Esophagus muscularis mucosa (tissue), 4 donors: ENCODE measurements at regions not wholly inside any gene's neighbourhood (a gene's known extent, or its start where the extent isn't known, plus 50 kb on each side); places are given as distances from the start of the nearest gene placed in this dataset.
"Not testable (repeated sequence)": the region's sequence is repeated elsewhere in the genome, so short reads cannot be mapped to it uniquely, and the experiment has no call there.

Experiments
- DNase-seq: peaks from one replicate; pipeline ENCODE4 v3.0.0-alpha.2; 2017; ENCODE audit errors: extremely low spot score
- H3K27ac ChIP-seq, 4 donors: fragments of 200-600 bp; sonication (generic); replicated peaks in 1 of 4; 1 replicate in 3 of 4; 2 replicates in 1 of 4; pipeline ENCODE4 v1.5.1; 2016 to 2019; ENCODE audit warnings: mild to moderate bottlenecking in 1 of 4
- H3K27me3 ChIP-seq, 4 donors: fragments of 200-600 bp; sonication (generic); one replicate each; pipeline versions ENCODE4 v1.5.1 to v1.6.0; 2016 to 2019
- H3K36me3 ChIP-seq, 4 donors: fragments of 200-600 bp; sonication (generic); one replicate each; pipeline ENCODE4 v1.5.1; 2016 to 2019
- H3K4me1 ChIP-seq, 4 donors: fragments of 200-600 bp; sonication (generic); one replicate each; pipeline ENCODE4 v1.5.1; 2016 to 2019
- H3K4me3 ChIP-seq, 4 donors: fragments of 200-600 bp; sonication (generic); 1 replicate in 2 of 4; 2 replicates in 2 of 4; pipeline ENCODE4 v1.5.1; 2016 to 2019; ENCODE audit warnings: mild to moderate bottlenecking in 4 of 4, moderate library complexity in 1 of 4
- H3K9me3 ChIP-seq, 4 donors: fragments of 200-600 bp; sonication (generic); 1 replicate in 3 of 4; 2 replicates in 1 of 4; pipeline ENCODE4 v1.5.1; 2016 to 2019
- EP300 ChIP-seq: sonication (generic); formaldehyde crosslinking; IDR thresholded peaks from one replicate; pipeline ENCODE4 v1.6.1; 2017; ENCODE audit warnings: antibody characterized with exemption
- POLR2A ChIP-seq: fragments of 450-650 bp; IDR thresholded peaks from one replicate; pipeline ENCODE4 v1.6.1; 2017; ENCODE audit warnings: antibody characterized with exemption, moderate library complexity, mild to moderate bottlenecking, low read depth
- POLR2AphosphoS5 ChIP-seq, 2 donors: sonication (generic); formaldehyde crosslinking; IDR thresholded peaks; one replicate each; pipeline ENCODE4 v1.6.1; 2017; ENCODE audit warnings: antibody characterized with exemption in 2 of 2
- WGBS: methylation state at CpG from one replicate; pipeline ENCODE4 v1.1.5; 2018; 5-methylcytosine and 5-hydroxymethylcytosine counted together
- intact Hi-C: fragments of 100-400 bp; cut with DNase I; formaldehyde crosslinking; loops from one replicate; pipeline ENCODE4 v1.15.1; 2023
- TF ChIP-seq, protein P1 (sequence below), 3 experiments: fragments of 200-600 bp in 2 of 3; fragments of 450-650 bp in 1 of 3; sonication (generic) in 2 of 3; IDR thresholded peaks; one replicate each; pipeline ENCODE4 v1.5.1; 2017 to 2019; ENCODE audit warnings: antibody characterized with exemption in 3 of 3, mild to moderate bottlenecking in 2 of 3, moderate library complexity in 1 of 3

DNA sequence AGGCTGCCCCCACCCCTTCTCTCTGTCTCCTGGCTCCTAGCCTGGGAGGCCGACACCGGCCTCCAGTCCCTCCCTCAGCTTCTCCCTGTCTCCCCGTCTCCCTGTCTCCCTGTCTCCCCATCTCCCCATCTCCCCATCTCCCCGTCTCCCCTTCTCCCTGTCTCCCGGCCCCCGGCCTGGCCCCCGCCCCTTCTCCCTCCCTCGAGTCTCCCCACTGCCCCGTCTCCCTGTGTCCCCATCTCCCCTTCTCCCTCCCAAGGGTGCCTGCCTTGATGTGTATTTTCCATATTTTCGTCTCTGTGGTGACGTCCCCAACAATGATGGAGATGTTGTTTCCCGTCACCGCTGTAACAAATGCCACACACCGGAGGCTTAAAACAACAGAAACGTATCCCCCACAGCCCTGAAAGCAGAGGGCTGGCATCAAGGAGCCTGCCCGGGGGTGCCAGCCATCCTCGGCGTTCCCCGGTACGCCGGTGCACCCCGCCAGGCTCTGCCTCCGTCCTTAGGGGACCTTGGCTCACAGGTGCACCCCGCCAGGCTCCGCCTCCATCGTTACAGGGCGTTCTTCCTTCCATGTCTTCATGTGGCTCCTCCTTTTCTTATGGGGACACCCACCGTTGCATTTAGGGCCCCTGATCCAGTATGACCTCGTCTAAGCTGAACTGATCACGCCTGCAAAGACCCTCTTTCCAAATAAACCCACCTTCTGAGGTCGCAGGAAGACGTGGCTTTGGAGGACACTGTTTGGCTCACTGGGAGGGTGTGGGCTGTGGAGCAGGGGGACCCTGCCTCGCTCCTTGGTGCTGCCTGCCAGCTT lies 151.6 kb downstream of the NPIPB11 start:
- peak overlapping the region in 2 of 4 donors; percentile 9 to 42 for H3K27ac ChIP-seq
- H3K36me3 ChIP-seq, result no peaks in the 10 kb centered on the region
- H3K4me3 ChIP-seq, result no peak overlapping the region
- DNase-seq, result no peak
- TF ChIP-seq, protein P1, sequence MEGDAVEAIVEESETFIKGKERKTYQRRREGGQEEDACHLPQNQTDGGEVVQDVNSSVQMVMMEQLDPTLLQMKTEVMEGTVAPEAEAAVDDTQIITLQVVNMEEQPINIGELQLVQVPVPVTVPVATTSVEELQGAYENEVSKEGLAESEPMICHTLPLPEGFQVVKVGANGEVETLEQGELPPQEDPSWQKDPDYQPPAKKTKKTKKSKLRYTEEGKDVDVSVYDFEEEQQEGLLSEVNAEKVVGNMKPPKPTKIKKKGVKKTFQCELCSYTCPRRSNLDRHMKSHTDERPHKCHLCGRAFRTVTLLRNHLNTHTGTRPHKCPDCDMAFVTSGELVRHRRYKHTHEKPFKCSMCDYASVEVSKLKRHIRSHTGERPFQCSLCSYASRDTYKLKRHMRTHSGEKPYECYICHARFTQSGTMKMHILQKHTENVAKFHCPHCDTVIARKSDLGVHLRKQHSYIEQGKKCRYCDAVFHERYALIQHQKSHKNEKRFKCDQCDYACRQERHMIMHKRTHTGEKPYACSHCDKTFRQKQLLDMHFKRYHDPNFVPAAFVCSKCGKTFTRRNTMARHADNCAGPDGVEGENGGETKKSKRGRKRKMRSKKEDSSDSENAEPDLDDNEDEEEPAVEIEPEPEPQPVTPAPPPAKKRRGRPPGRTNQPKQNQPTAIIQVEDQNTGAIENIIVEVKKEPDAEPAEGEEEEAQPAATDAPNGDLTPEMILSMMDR (IDR thresholded peaks at IDR 0.05), result no peak
- TF ChIP-seq POLR2A (no peak), POLR2AphosphoS5 (IDR thresholded peaks at IDR 0.05) (no peak), EP300 (no peak)
- WGBS, result 91% methylated on average over 27 of the region's 33 CpGs
- H3K9me3 ChIP-seq, result no peaks in the 10 kb centered on the region
- peaks cover 0 to 6% (median 4%) of the 10 kb centered on the region in 4 donors for H3K4me1 ChIP-seq
- intact Hi-C loops, result no loop called here
- no peaks in the 10 kb centered on the region for H3K27me3 ChIP-seq

DNA sequence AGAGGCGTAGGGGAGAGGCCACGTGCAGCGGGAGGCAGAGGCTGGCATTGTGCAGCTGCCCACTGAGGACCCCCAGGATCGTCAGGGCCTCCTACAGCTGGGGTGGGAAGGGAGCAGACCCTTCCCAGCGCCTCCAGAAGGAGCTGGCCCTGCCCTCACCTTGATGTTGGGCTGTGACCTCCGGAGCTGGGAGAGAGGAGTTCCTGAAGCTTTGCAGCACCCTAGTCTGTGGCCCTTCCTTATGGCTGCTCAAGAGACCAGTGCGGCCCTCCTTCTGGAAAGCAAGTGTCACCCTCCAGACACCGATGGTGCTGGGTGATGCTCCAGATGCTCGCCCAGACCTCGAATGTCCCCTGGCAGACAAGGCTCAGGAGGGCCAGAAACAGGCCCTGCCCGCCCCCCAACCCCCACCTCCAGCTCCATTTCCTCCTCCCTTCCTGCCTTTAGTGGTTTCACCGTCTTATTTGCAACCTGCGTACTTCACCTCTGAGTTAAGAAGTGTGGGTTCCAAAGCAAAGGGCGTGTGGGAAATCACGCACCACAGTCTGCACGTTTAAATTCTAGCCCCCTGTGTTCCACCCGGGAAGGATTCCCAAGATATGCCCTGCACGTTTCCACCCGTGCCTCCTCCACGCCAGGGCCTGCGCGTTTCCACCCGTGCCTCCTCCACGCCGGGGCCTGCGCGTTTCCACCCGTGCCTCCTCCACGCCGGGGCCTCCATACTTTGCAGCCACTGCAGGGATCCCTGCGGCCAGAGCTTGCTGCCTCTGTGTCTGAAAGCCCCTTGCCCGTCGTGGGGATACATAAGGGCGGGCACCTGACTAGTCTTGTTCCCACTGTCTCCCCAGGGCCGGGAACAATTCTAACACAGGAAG lies 152.6 kb downstream of the NPIPB11 start:
- H3K27ac ChIP-seq, intact Hi-C loops: not testable (repeated sequence)
- WGBS, result 82% methylated on average over 20 of the region's 35 CpGs

DNA sequence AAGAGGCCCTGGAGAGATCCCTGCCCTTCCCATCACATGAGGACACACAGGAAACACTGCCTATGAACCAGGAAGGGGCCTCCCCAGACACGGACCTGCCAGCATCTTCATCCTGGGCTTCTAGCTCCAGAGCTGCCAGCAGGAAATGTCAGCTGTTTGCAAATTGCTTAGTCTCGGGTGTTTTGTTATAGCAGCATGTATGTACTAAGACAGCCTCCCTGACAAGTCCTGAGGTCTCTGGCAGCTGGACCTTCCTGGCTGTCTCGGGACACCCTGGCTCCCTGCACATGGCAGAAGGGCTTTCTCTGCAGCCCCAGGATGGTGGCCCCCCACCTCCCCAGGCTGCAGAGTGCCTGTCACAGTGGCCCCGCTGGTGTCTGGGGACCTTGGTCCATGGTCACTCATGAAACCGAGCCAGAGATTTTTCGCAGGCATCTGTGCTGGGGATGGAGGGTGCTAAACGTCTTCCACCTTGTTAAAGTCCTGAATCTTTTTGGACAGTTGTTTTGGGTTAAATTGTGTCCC lies 153.4 kb downstream of the NPIPB11 start:
- peaks cover 4 to 14% (median 11%) of the 10 kb centered on the region in 4 donors for H3K4me1 ChIP-seq
- DNase-seq, H3K4me3 ChIP-seq, H3K36me3 ChIP-seq, H3K27ac ChIP-seq, H3K9me3 ChIP-seq, H3K27me3 ChIP-seq, intact Hi-C loops: not testable (repeated sequence)
- WGBS, result 100% methylated on average over 4 of the region's 7 CpGs

More for the DNA sequence above, 152.6 kb downstream of the NPIPB11 start:
- not testable (repeated sequence) for H3K9me3 ChIP-seq, DNase-seq, H3K27me3 ChIP-seq, H3K36me3 ChIP-seq, H3K4me3 ChIP-seq, H3K4me1 ChIP-seq

DNA sequence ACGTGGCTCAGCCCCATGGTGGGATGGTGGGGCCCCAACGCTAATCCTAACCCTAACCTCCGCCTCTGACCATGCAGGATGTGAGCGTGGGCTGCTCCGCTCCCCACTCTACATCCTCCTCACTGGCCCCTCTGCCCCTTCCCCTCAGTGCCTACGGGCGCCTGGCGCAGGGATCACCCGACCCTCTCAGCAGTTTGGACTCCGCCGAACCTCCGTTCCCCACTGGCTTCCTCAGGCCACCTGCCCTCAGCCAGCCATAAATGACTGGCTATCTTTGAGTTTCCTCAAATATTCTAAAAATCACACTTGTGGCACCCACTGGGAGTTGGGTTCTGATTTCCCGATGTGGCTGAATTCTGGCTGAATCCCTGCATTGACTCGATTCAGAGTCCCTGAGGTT lies 154.2 kb downstream of the NPIPB11 start:
- H3K27ac ChIP-seq, H3K27me3 ChIP-seq, H3K4me3 ChIP-seq, H3K36me3 ChIP-seq, DNase-seq, intact Hi-C loops, H3K9me3 ChIP-seq: not testable (repeated sequence)
- H3K4me1 ChIP-seq, result peaks cover 5 to 16% (median 12%) of the 10 kb centered on the region in 4 donors
- 98% methylated on average over 14 of the region's 14 CpGs for WGBS

DNA sequence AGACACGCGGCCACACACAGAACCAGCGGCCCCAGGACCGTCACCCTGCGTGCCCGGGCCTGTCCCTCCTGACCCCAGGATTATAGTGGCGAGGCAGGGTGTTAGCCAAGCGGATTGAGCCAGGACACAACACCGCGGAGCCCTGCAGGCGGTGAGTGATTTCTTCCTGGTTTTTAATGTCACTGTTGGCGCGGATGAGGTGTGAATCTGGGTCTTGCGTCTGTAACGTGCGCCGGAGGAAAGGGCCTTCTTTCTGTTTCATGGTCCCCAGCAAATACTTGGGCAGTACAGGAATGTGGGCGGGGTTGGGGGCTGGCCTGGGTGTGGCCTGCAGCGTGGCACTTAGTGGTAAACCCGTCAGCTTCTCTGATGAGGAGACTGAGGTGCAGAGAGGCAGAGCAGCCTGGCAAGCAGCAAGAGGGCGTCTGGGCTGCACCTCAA lies 154.9 kb downstream of the NPIPB11 start:
- DNase-seq, H3K36me3 ChIP-seq, H3K27ac ChIP-seq, H3K9me3 ChIP-seq, intact Hi-C loops, H3K4me3 ChIP-seq, H3K27me3 ChIP-seq: not testable (repeated sequence)
- WGBS, result 82% methylated on average over 12 of the region's 21 CpGs
- H3K4me1 ChIP-seq, result peaks cover 5 to 16% (median 11%) of the 10 kb centered on the region in 4 donors

DNA sequence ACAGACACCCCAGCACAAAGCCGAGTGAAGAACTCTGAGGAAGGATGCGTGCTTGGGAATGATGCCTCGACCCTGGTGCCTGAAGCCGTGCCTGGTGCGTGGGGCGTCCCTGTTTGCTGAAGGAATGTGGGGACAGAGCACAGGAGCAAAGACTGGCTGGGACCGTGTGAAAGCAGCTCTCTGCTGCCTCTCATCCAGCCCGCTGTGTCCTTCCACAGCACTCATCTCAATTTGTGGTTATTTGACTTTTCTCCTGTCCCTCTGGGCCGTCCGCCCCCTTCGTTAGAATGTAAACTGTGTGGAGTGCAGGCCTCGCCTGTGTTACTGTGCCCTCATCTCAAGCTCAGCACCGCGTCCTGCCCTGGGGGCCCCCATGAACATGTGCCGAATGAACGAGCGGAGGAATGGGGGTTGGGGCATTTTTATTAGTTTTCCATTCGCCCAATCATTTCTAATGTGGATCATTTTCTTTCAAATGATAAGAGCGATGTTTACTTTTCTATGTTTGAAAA lies 155.5 kb downstream of the NPIPB11 start:
- peaks cover 5 to 16% (median 11%) of the 10 kb centered on the region in 4 donors for H3K4me1 ChIP-seq
- WGBS, result 96% methylated on average over 13 of the region's 19 CpGs
- H3K36me3 ChIP-seq, DNase-seq, H3K27me3 ChIP-seq, intact Hi-C loops, H3K4me3 ChIP-seq, H3K9me3 ChIP-seq, H3K27ac ChIP-seq: not testable (repeated sequence)

DNA sequence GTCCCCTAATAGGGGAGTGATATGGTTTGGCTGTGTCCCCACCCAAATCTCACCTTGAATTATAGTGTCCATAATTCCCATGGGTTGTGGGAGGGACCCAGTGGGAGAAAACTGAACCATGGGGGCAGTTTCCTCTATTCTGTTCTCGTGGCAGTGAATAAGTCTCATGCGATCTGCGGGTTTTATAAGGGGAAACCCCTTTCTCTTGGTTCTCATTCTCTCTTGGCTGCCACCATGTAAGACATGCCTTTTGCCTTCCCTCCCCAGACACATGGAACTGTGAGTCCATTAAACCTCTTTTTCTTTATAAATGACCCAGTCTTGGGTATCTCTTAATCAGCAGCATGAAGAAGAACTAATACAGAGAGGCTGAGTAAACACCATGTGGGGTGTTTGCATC lies 156.0 kb downstream of the NPIPB11 start:
- H3K9me3 ChIP-seq, intact Hi-C loops, H3K4me3 ChIP-seq, H3K27me3 ChIP-seq, DNase-seq, H3K27ac ChIP-seq, H3K36me3 ChIP-seq: not testable (repeated sequence)
- 84% methylated on average over 3 of the region's 3 CpGs for WGBS
- peaks cover 5 to 16% (median 11%) of the 10 kb centered on the region in 4 donors for H3K4me1 ChIP-seq

DNA sequence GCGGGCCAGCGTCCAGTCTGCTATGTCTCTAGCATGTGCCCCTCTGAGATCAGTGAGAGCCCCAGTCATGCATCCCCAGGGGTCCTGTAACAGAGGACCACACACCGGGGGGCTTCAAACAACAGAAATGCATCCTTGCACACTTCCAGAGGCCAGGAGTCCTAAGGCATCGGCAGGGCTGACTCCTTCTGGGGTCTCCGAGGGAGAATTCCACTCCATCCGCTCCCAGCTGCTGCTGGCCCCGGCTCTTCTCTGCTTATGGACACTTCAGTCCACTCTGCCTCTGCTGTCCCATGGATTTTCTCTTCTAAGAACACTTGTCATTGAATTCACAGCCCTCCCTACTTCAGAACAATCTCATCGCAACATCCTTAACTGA lies 157.6 kb downstream of the NPIPB11 start:
- H3K27ac ChIP-seq, H3K4me3 ChIP-seq, DNase-seq, H3K27me3 ChIP-seq, H3K9me3 ChIP-seq, intact Hi-C loops, H3K36me3 ChIP-seq: not testable (repeated sequence)
- H3K4me1 ChIP-seq, result peaks cover 5 to 12% (median 10%) of the 10 kb centered on the region in 4 donors
- WGBS, result 96% methylated on average over 6 of the region's 8 CpGs

DNA sequence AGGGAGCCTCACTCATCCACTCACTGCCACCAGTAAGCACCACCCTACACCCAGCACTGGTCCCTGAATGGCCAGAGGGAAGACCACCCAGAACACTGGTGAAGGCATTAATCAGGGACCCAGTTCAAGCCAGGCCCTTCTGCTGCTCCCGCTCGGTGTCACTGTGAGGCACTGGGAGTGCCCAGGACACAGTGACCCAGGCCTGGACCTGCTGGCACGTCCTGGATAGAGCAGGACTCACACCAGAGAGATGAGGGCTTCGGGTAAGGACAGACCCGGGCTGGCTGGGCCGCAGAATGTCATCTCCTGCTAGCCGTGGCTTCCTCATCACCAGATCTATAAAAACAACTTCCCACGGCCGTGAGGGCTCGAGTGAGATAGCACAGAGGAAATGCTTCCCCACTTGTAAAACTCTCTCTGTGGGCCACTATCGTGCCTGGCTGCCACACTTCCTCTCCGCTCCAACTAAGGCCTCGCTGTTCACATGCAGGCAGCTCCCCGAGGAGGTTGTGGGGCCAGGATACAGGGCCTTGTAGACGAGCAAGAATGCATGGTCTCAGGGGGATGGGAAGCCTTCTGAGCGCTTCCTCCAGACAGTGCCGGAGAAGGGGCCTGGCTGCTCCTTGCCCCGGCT lies 158.1 kb downstream of the NPIPB11 start:
- intact Hi-C loops, H3K27me3 ChIP-seq, H3K4me3 ChIP-seq, H3K9me3 ChIP-seq, DNase-seq, H3K36me3 ChIP-seq, H3K27ac ChIP-seq: not testable (repeated sequence)
- H3K4me1 ChIP-seq, result peaks cover 5 to 12% (median 10%) of the 10 kb centered on the region in 4 donors
- 31% methylated on average over 10 of the region's 18 CpGs for WGBS

DNA sequence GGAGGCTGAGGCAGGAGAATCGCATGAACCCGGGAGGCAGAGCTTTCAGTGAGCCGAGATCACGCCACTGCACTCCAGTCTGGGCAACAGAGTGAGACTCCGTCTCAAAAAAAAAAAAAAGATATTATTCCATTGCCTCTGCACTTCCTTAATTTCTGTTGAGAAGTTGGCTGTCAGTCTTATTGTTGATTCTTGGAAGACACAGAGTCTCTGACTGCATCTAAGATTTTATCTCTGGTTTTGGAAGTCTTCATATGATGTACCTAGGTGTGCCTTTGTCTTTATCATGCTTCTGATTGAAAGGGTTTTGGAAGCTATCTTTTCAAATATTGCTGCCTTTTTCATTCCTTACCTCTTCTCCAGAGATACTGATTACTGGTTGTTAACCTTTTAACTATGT lies 160.4 kb downstream of the NPIPB11 start:
- H3K9me3 ChIP-seq, H3K4me3 ChIP-seq, H3K27ac ChIP-seq, H3K36me3 ChIP-seq, H3K27me3 ChIP-seq, intact Hi-C loops, DNase-seq: not testable (repeated sequence)
- peaks cover 5 to 12% (median 10%) of the 10 kb centered on the region in 4 donors for H3K4me1 ChIP-seq
- WGBS, result 73% methylated on average over 5 of the region's 5 CpGs
